ENCODE measurements at regions not wholly inside any gene's neighbourhood (a gene's known extent, or its start where the extent isn't known, plus 50 kb on each side); places are given as distances from the start of the nearest gene placed in this dataset.

- DNase-seq (ENCODE audit: low spot score) = no peak
- Histone ChIP-seq H3K4me3 (no peak overlapping the region), H3K9me3 (no peaks in the 10 kb centered on the region), H3K27me3 (no peaks in the 10 kb centered on the region), H3K27ac (no peak overlapping the region), H3K4me1 (no peaks in the 10 kb centered on the region), H3K36me3 (no peaks in the 10 kb centered on the region)
- no peak for TF ChIP-seq CTCF (IDR thresholded peaks at IDR 0.05)
These were observed 81.6 kb upstream of the DKK2 start for GRCh38 chr4:107117726-107118125.

- no peak for DNase-seq (ENCODE audit: low spot score)
- no peak overlapping the region for H3K4me3 ChIP-seq
- H3K4me1 ChIP-seq = no peaks in the 10 kb centered on the region
- no peaks in the 10 kb centered on the region for H3K36me3 ChIP-seq
- no peak overlapping the region for H3K27ac ChIP-seq
- no peak for TF ChIP-seq CTCF (IDR thresholded peaks at IDR 0.05)
- no peaks in the 10 kb centered on the region for H3K27me3 ChIP-seq
- H3K9me3 ChIP-seq = peaks cover 0 to 5% of the 10 kb centered on the region in 2 donors
These were observed 79.2 kb upstream of the DKK2 start for GRCh38 chr4:107115185-107115847.

DNA sequence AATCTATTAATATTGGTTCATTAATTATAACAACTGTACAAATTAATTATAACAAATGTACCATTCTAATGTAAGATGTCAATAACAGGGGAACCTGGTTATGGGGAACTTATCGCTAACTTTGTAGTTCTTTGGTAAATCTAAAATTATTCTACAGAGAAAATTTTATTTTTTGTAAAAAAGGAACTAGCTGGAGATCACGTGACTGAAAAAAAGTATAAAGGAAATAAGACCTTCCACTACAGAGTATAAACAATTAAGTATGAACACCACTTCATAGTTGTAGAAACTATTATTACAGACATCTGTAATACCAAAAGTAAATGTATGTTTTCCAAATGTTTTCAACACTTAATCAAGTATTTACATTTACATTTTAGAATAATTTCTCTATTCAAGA lies 77.9 kb upstream of the DKK2 start:
- H3K4me3 ChIP-seq = no peak overlapping the region
- no peak for DNase-seq (ENCODE audit: low spot score)
- H3K4me1 ChIP-seq = no peaks in the 10 kb centered on the region
- H3K27ac ChIP-seq = no peak overlapping the region
- TF ChIP-seq CTCF (IDR thresholded peaks at IDR 0.05) = no peak
- H3K27me3 ChIP-seq = no peaks in the 10 kb centered on the region
- H3K9me3 ChIP-seq = peaks cover 0 to 5% of the 10 kb centered on the region in 2 donors
- no peaks in the 10 kb centered on the region for H3K36me3 ChIP-seq

DNA sequence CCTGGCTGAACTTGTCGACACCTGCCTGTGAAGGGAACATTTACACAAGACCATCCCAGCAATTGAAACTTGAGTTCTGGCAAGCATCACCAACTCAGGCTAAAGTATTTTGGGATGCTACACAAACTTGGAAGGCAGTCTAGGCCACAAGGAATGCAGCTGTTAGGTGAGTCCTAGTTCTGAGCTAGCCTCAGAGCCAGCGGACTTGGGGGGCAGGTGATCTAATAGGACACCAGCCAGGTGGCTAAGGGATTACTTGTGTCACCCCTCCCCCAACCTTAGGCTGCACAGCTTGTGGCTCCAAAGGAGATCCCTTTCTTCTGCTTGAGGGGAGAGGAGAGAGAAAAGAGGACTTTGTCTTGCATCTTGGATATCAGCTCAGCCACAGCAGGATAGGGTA lies 62.3 kb upstream of the DKK2 start:
- no peaks in the 10 kb centered on the region for H3K4me1 ChIP-seq
- no peak for TF ChIP-seq CTCF (IDR thresholded peaks at IDR 0.05)
- no peak overlapping the region for H3K4me3 ChIP-seq
- no peak for DNase-seq (ENCODE audit: low spot score)
- H3K27me3 ChIP-seq = no peaks in the 10 kb centered on the region
- H3K27ac ChIP-seq = no peak overlapping the region
- no peaks in the 10 kb centered on the region for H3K36me3 ChIP-seq
- H3K9me3 ChIP-seq = no peaks in the 10 kb centered on the region

- no peak for TF ChIP-seq CTCF (IDR thresholded peaks at IDR 0.05)
- no peaks in the 10 kb centered on the region for H3K4me1 ChIP-seq
These were observed 58.9 kb upstream of the DKK2 start for GRCh38 chr4:107094976-107095375.

GRCh38 chr4:107094332-107094731 lies 58.2 kb upstream of the DKK2 start:
- Histone ChIP-seq H3K36me3 (no peaks in the 10 kb centered on the region), H3K4me3 (no peak overlapping the region), H3K9me3 (no peaks in the 10 kb centered on the region), H3K27ac (no peak overlapping the region), H3K4me1 (no peaks in the 10 kb centered on the region), H3K27me3 (no peaks in the 10 kb centered on the region)
- TF ChIP-seq CTCF (IDR thresholded peaks at IDR 0.05) = no peak
- DNase-seq (ENCODE audit: low spot score) = no peak

More at GRCh38 chr4:107094976-107095375, 58.9 kb upstream of the DKK2 start:
- Histone ChIP-seq H3K27me3 (no peaks in the 10 kb centered on the region), H3K4me3 (no peak overlapping the region), H3K27ac (no peak overlapping the region), H3K36me3 (no peaks in the 10 kb centered on the region), H3K9me3 (no peaks in the 10 kb centered on the region)
- no peak for DNase-seq (ENCODE audit: low spot score)
